Smooth muscle cell (in vitro differentiated cells): ENCODE measurements at regions not wholly inside any gene's neighbourhood (a gene's known extent, or its start where the extent isn't known, plus 50 kb on each side); places are given as distances from the start of the nearest gene placed in this dataset.
"Not testable (repeated sequence)": the region's sequence is repeated elsewhere in the genome, so short reads cannot be mapped to it uniquely, and the experiment has no call there.

ENCODE experiments used
- DNase-seq: peaks from one replicate; lab custom pipeline; 2025; ENCODE audit not compliant: unreplicated experiment; lab: John Stamatoyannopoulos, UW
- H2AFZ ChIP-seq: fragments of 200-600 bp; sonication (generic); 2 replicates; pipeline ENCODE4 v1.6.0; 2016; ENCODE audit warnings: antibody characterized with exemption, low read depth, mild to moderate bottlenecking
- H3F3A ChIP-seq: fragments of 200-600 bp; sonication (generic); 2 replicates; pipeline ENCODE4 v1.6.0; 2017; ENCODE audit warnings: antibody characterized with exemption, low read depth
- H3K27ac ChIP-seq: fragments of 200-600 bp; sonication (generic); 2 replicates; pipeline ENCODE4 v1.5.1; 2016; ENCODE audit warnings: low read depth, mild to moderate bottlenecking
- H3K27me3 ChIP-seq: fragments of 200-600 bp; sonication (generic); 2 replicates; pipeline ENCODE4 v1.6.1; 2016; ENCODE audit warnings: low read depth, mild to moderate bottlenecking
- H3K36me3 ChIP-seq: fragments of 200-600 bp; sonication (generic); 2 replicates; pipeline ENCODE4 v1.5.1; 2016; ENCODE audit warnings: low read depth
- H3K4me1 ChIP-seq: fragments of 200-600 bp; sonication (generic); 2 replicates; pipeline ENCODE4 v1.5.1; 2016; ENCODE audit warnings: low read depth
- H3K4me2 ChIP-seq: fragments of 200-600 bp; sonication (generic); 2 replicates; pipeline ENCODE4 v1.6.0; 2016; ENCODE audit warnings: mild to moderate bottlenecking
- H3K4me3 ChIP-seq: fragments of 200-600 bp; sonication (generic); 2 replicates; pipeline ENCODE4 v1.5.1; 2016; ENCODE audit warnings: mild to moderate bottlenecking
- H3K79me2 ChIP-seq: fragments of 200-600 bp; sonication (generic); 2 replicates; pipeline ENCODE4 v1.6.0; 2016; ENCODE audit warnings: low read depth, mild to moderate bottlenecking
- H3K9ac ChIP-seq: fragments of 200-600 bp; sonication (generic); 2 replicates; pipeline ENCODE4 v1.6.0; 2016; ENCODE audit warnings: low read depth
- H3K9me3 ChIP-seq: fragments of 200-600 bp; sonication (generic); replicated peaks from 2 replicates; pipeline ENCODE4 v1.5.1; 2016; ENCODE audit warnings: low read depth
- H4K20me1 ChIP-seq: fragments of 200-600 bp; sonication (generic); 2 replicates; pipeline ENCODE4 v1.6.0; 2016; ENCODE audit warnings: low read depth
- CTCF ChIP-seq: fragments of 200-600 bp; sonication (generic); IDR thresholded peaks from 2 replicates; pipeline ENCODE4 v1.5.1; 2017; ENCODE audit warnings: borderline replicate concordance, mild to moderate bottlenecking, antibody characterized with exemption; ENCODE audit not compliant: insufficient read depth, poor library complexity, severe bottlenecking
- WGBS: methylation state at CpG from one replicate; pipeline ENCODE4 v1.1.7; 2016; ENCODE audit warnings: low lambda C conversion rate; 5-methylcytosine and 5-hydroxymethylcytosine counted together

GRCh38 chr1:4256351-4256750, 356.3 kb upstream of the C1orf174 start:
- Histone ChIP-seq H3K27me3 (no peaks in the 10 kb centered on the region), H4K20me1 (no peaks in the 10 kb centered on the region), H3F3A (no peaks in the 10 kb centered on the region), H3K9me3 (no peaks in the 10 kb centered on the region), H3K4me3 (no peak overlapping the region), H3K27ac (no peak overlapping the region), H3K4me1 (no peaks in the 10 kb centered on the region), H3K36me3 (no peaks in the 10 kb centered on the region), H2AFZ (no peak overlapping the region), H3K4me2 (no peak overlapping the region), H3K79me2 (no peaks in the 10 kb centered on the region), H3K9ac (no peak overlapping the region)
- no peak for DNase-seq
- no peak for TF ChIP-seq CTCF
- 71% methylated on average over 4 of the region's 4 CpGs for WGBS

DNA sequence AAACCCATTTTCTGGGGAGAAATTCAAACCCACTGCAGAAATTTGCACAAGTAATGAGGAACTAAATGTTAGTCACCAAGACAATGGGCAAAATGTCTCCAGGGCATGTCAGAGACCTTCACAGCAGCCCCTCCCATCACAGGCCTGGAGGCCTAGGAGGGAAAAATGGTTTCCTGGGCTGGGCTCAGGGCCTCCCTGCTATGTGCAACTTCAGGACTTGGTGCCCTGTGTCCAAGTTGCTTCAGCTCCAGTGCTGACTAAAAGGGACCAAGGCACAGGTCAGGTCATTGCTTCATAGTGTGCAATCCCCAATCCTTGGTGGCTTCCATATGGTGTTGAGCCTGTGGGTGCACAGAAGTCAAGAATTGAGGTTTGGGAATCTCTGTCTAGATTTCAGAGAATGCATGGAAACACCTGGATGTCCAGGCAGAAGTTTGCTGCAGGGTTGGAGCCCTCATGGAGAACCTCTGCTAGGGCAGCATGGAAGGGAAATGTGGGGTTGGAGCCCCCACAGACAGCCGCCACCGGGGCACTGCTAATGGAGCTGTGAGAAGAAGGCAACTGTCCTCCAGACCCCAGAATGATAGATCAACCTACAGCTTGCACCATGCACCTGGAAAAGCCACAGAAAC, 358.2 kb upstream of the C1orf174 start:
- H3K27me3 ChIP-seq, H3K79me2 ChIP-seq, H3K27ac ChIP-seq, H3K9me3 ChIP-seq, H3K4me2 ChIP-seq, H3F3A ChIP-seq, H2AFZ ChIP-seq, H3K4me1 ChIP-seq, H4K20me1 ChIP-seq, H3K36me3 ChIP-seq, H3K9ac ChIP-seq, H3K4me3 ChIP-seq, DNase-seq: not testable (repeated sequence)
- 77% methylated on average over 2 of the region's 2 CpGs for WGBS

- Histone ChIP-seq H3F3A (no peaks in the 10 kb centered on the region), H4K20me1 (no peaks in the 10 kb centered on the region), H3K36me3 (no peaks in the 10 kb centered on the region), H3K27ac (no peak overlapping the region), H3K4me3 (no peak overlapping the region), H2AFZ (no peak overlapping the region), H3K27me3 (no peaks in the 10 kb centered on the region), H3K9ac (no peak overlapping the region), H3K4me2 (no peak overlapping the region), H3K79me2 (no peaks in the 10 kb centered on the region), H3K4me1 (no peaks in the 10 kb centered on the region), H3K9me3 (no peaks in the 10 kb centered on the region)
- no peak for TF ChIP-seq CTCF
- 70% methylated on average over 2 of the region's 2 CpGs for WGBS
- no peak for DNase-seq
Measured at GRCh38 chr1:4261327-4261726, 361.3 kb upstream of the C1orf174 start.

DNA sequence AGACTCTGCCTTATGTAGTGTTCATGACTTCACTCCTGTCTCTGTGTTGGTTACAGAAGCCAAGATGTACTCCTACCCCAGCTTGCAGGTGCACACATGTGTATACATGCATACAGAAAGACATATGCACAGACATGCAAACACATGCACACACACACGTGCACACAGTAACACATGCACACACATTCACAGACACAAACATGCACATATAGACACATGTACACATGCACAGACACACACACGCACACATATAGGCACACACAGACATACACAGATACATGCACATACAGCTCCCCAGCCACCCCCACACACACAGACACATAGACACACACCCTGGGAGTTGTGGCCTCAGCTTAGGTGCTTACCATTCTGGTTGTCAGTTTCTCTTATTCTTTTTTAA, 362.6 kb upstream of the C1orf174 start:
- TF ChIP-seq CTCF: no peak
- no peak overlapping the region for H3K9ac ChIP-seq
- DNase-seq: no peak
- no peaks in the 10 kb centered on the region for H3K27me3 ChIP-seq
- H3K4me1 ChIP-seq: no peaks in the 10 kb centered on the region
- 88% methylated on average over 2 of the region's 2 CpGs for WGBS
- no peak overlapping the region for H3K4me3 ChIP-seq
- H3K79me2 ChIP-seq: no peaks in the 10 kb centered on the region
- H3K4me2 ChIP-seq: no peak overlapping the region
- H2AFZ ChIP-seq: no peak overlapping the region
- no peaks in the 10 kb centered on the region for H3F3A ChIP-seq
- H3K9me3 ChIP-seq: no peaks in the 10 kb centered on the region
- H3K27ac ChIP-seq: no peak overlapping the region
- no peaks in the 10 kb centered on the region for H4K20me1 ChIP-seq
- no peaks in the 10 kb centered on the region for H3K36me3 ChIP-seq
